ENCODE measurements at regions not wholly inside any gene's neighbourhood (a gene's known extent, or its start where the extent isn't known, plus 50 kb on each side); places are given as distances from the start of the nearest gene placed in this dataset.

- H3K27ac ChIP-seq: no peak overlapping the region
- intact Hi-C loops (cut with DNase I): no loop called here
- no peaks in the 10 kb centered on the region for H3K9me3 ChIP-seq
- no peak overlapping the region for H3K4me3 ChIP-seq
- WGBS, 2 donors: 48 to 55% methylated on average over 7 of the region's 7 CpGs
- TF ChIP-seq, protein P1, sequence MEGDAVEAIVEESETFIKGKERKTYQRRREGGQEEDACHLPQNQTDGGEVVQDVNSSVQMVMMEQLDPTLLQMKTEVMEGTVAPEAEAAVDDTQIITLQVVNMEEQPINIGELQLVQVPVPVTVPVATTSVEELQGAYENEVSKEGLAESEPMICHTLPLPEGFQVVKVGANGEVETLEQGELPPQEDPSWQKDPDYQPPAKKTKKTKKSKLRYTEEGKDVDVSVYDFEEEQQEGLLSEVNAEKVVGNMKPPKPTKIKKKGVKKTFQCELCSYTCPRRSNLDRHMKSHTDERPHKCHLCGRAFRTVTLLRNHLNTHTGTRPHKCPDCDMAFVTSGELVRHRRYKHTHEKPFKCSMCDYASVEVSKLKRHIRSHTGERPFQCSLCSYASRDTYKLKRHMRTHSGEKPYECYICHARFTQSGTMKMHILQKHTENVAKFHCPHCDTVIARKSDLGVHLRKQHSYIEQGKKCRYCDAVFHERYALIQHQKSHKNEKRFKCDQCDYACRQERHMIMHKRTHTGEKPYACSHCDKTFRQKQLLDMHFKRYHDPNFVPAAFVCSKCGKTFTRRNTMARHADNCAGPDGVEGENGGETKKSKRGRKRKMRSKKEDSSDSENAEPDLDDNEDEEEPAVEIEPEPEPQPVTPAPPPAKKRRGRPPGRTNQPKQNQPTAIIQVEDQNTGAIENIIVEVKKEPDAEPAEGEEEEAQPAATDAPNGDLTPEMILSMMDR (IDR thresholded peaks at IDR 0.05): no peak
- no peak for TF ChIP-seq POLR2A (IDR thresholded peaks at IDR 0.05)
- DNase-seq (no peak), ATAC-seq (no peak)
- no peaks in the 10 kb centered on the region for H3K36me3 ChIP-seq (replicated peaks in 1 of 2; ENCODE audit: insufficient read depth in 1 of 2, low read depth in 2 of 2)
- H3K27me3 ChIP-seq: no peaks in the 10 kb centered on the region
- H3K4me1 ChIP-seq: peaks cover 6% of the 10 kb centered on the region
These were observed 232.5 kb downstream of the SOX4 start for GRCh38 chr6:21826023-21826422.

- no peak for ATAC-seq
- intact Hi-C loops (cut with DNase I): no loop called here
- no peak for TF ChIP-seq POLR2A (IDR thresholded peaks at IDR 0.05)
- TF ChIP-seq, protein P1 (IDR thresholded peaks at IDR 0.05): no peak
- Histone ChIP-seq H3K4me1 (peaks cover 6% of the 10 kb centered on the region), H3K27ac (no peak overlapping the region), H3K4me3 (no peak overlapping the region), H3K9me3 (no peaks in the 10 kb centered on the region), H3K36me3 (replicated peaks in 1 of 2; ENCODE audit: insufficient read depth in 1 of 2, low read depth in 2 of 2) (no peaks in the 10 kb centered on the region), H3K27me3 (no peaks in the 10 kb centered on the region)
- DNase-seq: no peak
- WGBS, 2 donors: 86 to 93% methylated on average over 9 of the region's 9 CpGs
These were observed 233.4 kb downstream of the SOX4 start for GRCh38 chr6:21826904-21827303.

GRCh38 chr6:21827425-21828202, 234.1 kb downstream of the SOX4 start:
- TF ChIP-seq, protein P1 (IDR thresholded peaks at IDR 0.05): no peak
- no peak for TF ChIP-seq POLR2A (IDR thresholded peaks at IDR 0.05)
- intact Hi-C loops (cut with DNase I): no loop called here
- Histone ChIP-seq H3K4me1 (peaks cover 6% of the 10 kb centered on the region), H3K27ac (no peak overlapping the region), H3K9me3 (no peaks in the 10 kb centered on the region), H3K4me3 (no peak overlapping the region), H3K27me3 (no peaks in the 10 kb centered on the region), H3K36me3 (replicated peaks in 1 of 2; ENCODE audit: insufficient read depth in 1 of 2, low read depth in 2 of 2) (no peaks in the 10 kb centered on the region)
- DNase-seq (no peak), ATAC-seq (no peak)
- 61 to 72% methylated on average over 8 of the region's 8 CpGs for WGBS, 2 donors

DNA sequence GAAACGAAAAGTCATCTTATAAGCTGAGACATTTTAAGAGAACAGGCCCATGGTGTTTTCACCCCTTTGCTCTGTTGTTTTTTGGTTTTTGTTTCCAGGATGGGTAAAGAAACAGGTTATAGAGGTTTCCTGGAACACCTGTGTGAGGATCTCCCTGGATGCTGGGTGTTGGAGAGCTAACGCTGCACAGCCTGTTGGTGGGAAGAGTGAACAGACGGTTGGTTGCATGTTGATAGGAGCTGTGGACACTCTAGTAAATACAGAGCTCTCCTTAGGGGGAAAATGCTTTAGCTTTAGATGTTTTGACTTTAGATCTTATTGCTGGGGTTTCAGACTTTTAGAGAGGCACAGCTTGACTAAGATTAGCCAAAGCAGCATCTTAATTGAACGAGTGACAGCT, 235.2 kb downstream of the SOX4 start:
- peaks cover 6% of the 10 kb centered on the region for H3K4me1 ChIP-seq

More for the DNA sequence above, 235.2 kb downstream of the SOX4 start:
- no peak overlapping the region for H3K27ac ChIP-seq
- H3K9me3 ChIP-seq: no peaks in the 10 kb centered on the region
- intact Hi-C loops (cut with DNase I): no loop called here
- ATAC-seq (no peak), DNase-seq (no peak)
- H3K4me3 ChIP-seq: no peak overlapping the region
- H3K36me3 ChIP-seq (replicated peaks in 1 of 2; ENCODE audit: insufficient read depth in 1 of 2, low read depth in 2 of 2): no peaks in the 10 kb centered on the region
- 68 to 80% methylated on average over 4 of the region's 4 CpGs for WGBS, 2 donors
- TF ChIP-seq POLR2A (IDR thresholded peaks at IDR 0.05): no peak
- TF ChIP-seq, protein P1 (IDR thresholded peaks at IDR 0.05): no peak
- H3K27me3 ChIP-seq: no peaks in the 10 kb centered on the region
